Adrenal gland (tissue), 9 donors: ENCODE measurements at regions not wholly inside any gene's neighbourhood (a gene's known extent, or its start where the extent isn't known, plus 50 kb on each side); places are given as distances from the start of the nearest gene placed in this dataset.
"Not testable (repeated sequence)": the region's sequence is repeated elsewhere in the genome, so short reads cannot be mapped to it uniquely, and the experiment has no call there.

Source experiments
- DNase-seq, 7 donors: peaks; one replicate each; pipeline ENCODE4 v3.0.0-alpha.2; 2019 to 2020
- H3K27ac ChIP-seq, 5 donors: fragments of 200-600 bp; sonication (generic) in 4 of 5; 1 replicate in 3 of 5; 2 replicates in 2 of 5; pipeline versions ENCODE4 v1.5.1 to v1.8.0; 2016 to 2020; ENCODE audit warnings: mild to moderate bottlenecking in 1 of 5
- H3K27me3 ChIP-seq: fragments of 200-600 bp; 2 replicates; pipeline ENCODE4 v1.8.0; 2021
- H3K36me3 ChIP-seq, 2 donors: fragments of 200-600 bp; replicated peaks in 1 of 2; 1 replicate in 1 of 2; 2 replicates in 1 of 2; pipeline versions ENCODE4 v1.5.1 to v1.8.0; 2018 to 2022
- H3K4me1 ChIP-seq, 2 donors: fragments of 200-600 bp; replicated peaks in 1 of 2; 1 replicate in 1 of 2; 2 replicates in 1 of 2; pipeline versions ENCODE4 v1.5.1 to v1.8.0; 2018 to 2021
- H3K4me3 ChIP-seq, 4 donors: fragments of 200-600 bp; sonication (generic) in 3 of 4; one replicate each; pipeline ENCODE4 v1.5.1; 2016 to 2018
- H3K9me3 ChIP-seq, 3 donors: fragments of 200-600 bp; sonication (generic) in 1 of 3; replicated peaks in 1 of 3; 1 replicate in 2 of 3; 2 replicates in 1 of 3; pipeline versions ENCODE4 v1.5.1 to v1.8.0; 2016 to 2021
- CTCF ChIP-seq, 6 experiments: fragments of 450-650 bp in 4 of 6; fragments of 200-600 bp in 2 of 6; sonication (generic) in 1 of 6; IDR thresholded peaks; 1 replicate in 5 of 6; 2 replicates in 1 of 6; pipeline versions ENCODE4 v1.5.1 to v1.8.0; 2016 to 2021; ENCODE audit warnings: antibody characterized with exemption in 6 of 6, mild to moderate bottlenecking in 2 of 6, moderate library complexity in 1 of 6
- POLR2A ChIP-seq, 2 donors: fragments of 450-650 bp; IDR thresholded peaks; one replicate each; pipeline ENCODE4 v1.6.1; 2017; ENCODE audit warnings: antibody characterized with exemption in 2 of 2, mild to moderate bottlenecking in 2 of 2, moderate library complexity in 1 of 2
- WGBS, 4 donors: extraction: QIAGEN DNeasy Blood & Tissue Kit in 2 of 4; methylation state at CpG; one replicate each; pipeline versions ENCODE4 v1.1.5 to v1.1.7; 2013 to 2017; 5-methylcytosine and 5-hydroxymethylcytosine counted together
- intact Hi-C, 2 donors: fragments of 100-400 bp; cut with DNase I; formaldehyde crosslinking; loops; one replicate each; pipeline versions ENCODE4 v1.14.1 to v1.15.0; 2022 to 2023
- donor health status: healthy with polysubstance abuse.
- donor health status: Bipolar disorder and iron deficiency.
- donor health status: DM: yes; HTN: yes; CAD: no.
- donor health status: DM: no; HTN: no; CAD: no.
- donor health status: DM: no; HTN: no; CAD: no.

- no peak for DNase-seq
- Histone ChIP-seq H3K36me3 (no peaks in the 10 kb centered on the region), H3K9me3 (no peaks in the 10 kb centered on the region), H3K4me1 (no peaks in the 10 kb centered on the region), H3K27ac (no peak overlapping the region), H3K4me3 (no peak overlapping the region), H3K27me3 (no peaks in the 10 kb centered on the region)
- intact Hi-C loops, result no loop called here
- 37 to 48% (median 43%) methylated on average over 48 to 57 of the region's 57 CpGs for WGBS, 4 donors
- TF ChIP-seq CTCF (IDR thresholded peaks at IDR 0.05) (no peak), POLR2A (IDR thresholded peaks at IDR 0.05) (no peak)
Observed at GRCh38 chr20:29409833-29410805, 1847.3 kb upstream of the DEFB115 start.

GRCh38 chr20:29410806-29411457 is 1846.5 kb upstream of the DEFB115 start:
- Histone ChIP-seq H3K9me3 (no peaks in the 10 kb centered on the region), H3K27ac (no peak overlapping the region), H3K36me3 (no peaks in the 10 kb centered on the region), H3K4me3 (no peak overlapping the region), H3K27me3 (no peaks in the 10 kb centered on the region), H3K4me1 (no peaks in the 10 kb centered on the region)
- intact Hi-C loops, result no loop called here
- TF ChIP-seq CTCF (IDR thresholded peaks at IDR 0.05) (no peak), POLR2A (IDR thresholded peaks at IDR 0.05) (no peak)
- WGBS, 4 donors, result 38 to 55% (median 45%) methylated on average over 35 to 44 of the region's 44 CpGs
- no peak for DNase-seq

- 43 to 63% (median 50%) methylated on average over 29 to 30 of the region's 30 CpGs for WGBS, 4 donors
- H3K4me1 ChIP-seq, H3K4me3 ChIP-seq, H3K27ac ChIP-seq, H3K27me3 ChIP-seq, H3K36me3 ChIP-seq, H3K9me3 ChIP-seq, intact Hi-C loops, DNase-seq: not testable (repeated sequence)
Observed at GRCh38 chr20:29411458-29411820, 1846.0 kb upstream of the DEFB115 start.

- Histone ChIP-seq H3K27me3 (peaks cover 4% of the 10 kb centered on the region), H3K9me3 (no peaks in the 10 kb centered on the region), H3K27ac (no peak overlapping the region), H3K4me3 (no peak overlapping the region), H3K4me1 (no peaks in the 10 kb centered on the region), H3K36me3 (no peaks in the 10 kb centered on the region)
- intact Hi-C loops, result no loop called here
- no peak for DNase-seq
- TF ChIP-seq POLR2A (IDR thresholded peaks at IDR 0.05), result no peak
- TF ChIP-seq CTCF (IDR thresholded peaks at IDR 0.05), result no peak
Observed at GRCh38 chr20:29419378-29419777, 1838.1 kb upstream of the DEFB115 start.
